ENCODE measurements at regions not wholly inside any gene's neighbourhood (a gene's known extent, or its start where the extent isn't known, plus 50 kb on each side); places are given as distances from the start of the nearest gene placed in this dataset.
A peak's percentile ranks its signal among the peaks of the same experiment; 100 is the strongest.

GRCh38 chr3:157807280-157807679 is 298.9 kb downstream of the SHOX2 start:
- DNase-seq, result no peak

GRCh38 chr3:157805538-157805937 is 300.7 kb downstream of the SHOX2 start:
- DNase-seq, result no peak

- DNase-seq, result peak; percentile 19
These were observed 291.6 kb upstream of the VEPH1 start for GRCh38 chr3:157794771-157795170.

- DNase-seq, result peak; percentile 90
These were observed 290.5 kb upstream of the VEPH1 start for GRCh38 chr3:157793745-157794144.

- no peak for DNase-seq
These were observed 285.9 kb upstream of the VEPH1 start for GRCh38 chr3:157789162-157789561.

- peak; percentile 11 for DNase-seq
These were observed 283.4 kb upstream of the VEPH1 start for GRCh38 chr3:157786618-157787017.

- DNase-seq, result peak; percentile 82
These were observed 283.0 kb upstream of the VEPH1 start for GRCh38 chr3:157786211-157786610.

GRCh38 chr3:157785102-157785826 is 282.0 kb upstream of the VEPH1 start:
- peak; percentile 15 for DNase-seq

GRCh38 chr3:157782236-157782635 is 279.0 kb upstream of the VEPH1 start:
- DNase-seq, result no peak

- no peak for DNase-seq
These were observed 273.6 kb upstream of the VEPH1 start for GRCh38 chr3:157776861-157777260.

- DNase-seq, result no peak
These were observed 272.2 kb upstream of the VEPH1 start for GRCh38 chr3:157775446-157775845.

GRCh38 chr3:157769378-157769777 is 266.2 kb upstream of the VEPH1 start:
- no peak for DNase-seq

GRCh38 chr3:157767607-157768006 is 264.4 kb upstream of the VEPH1 start:
- DNase-seq, result no peak

GRCh38 chr3:157763644-157764043 is 260.4 kb upstream of the VEPH1 start:
- no peak for DNase-seq

- DNase-seq, result no peak
These were observed 256.1 kb upstream of the VEPH1 start for GRCh38 chr3:157759311-157759710.

- no peak for DNase-seq
These were observed 252.0 kb upstream of the VEPH1 start for GRCh38 chr3:157755233-157755632.

- DNase-seq, result peak; percentile 31
These were observed 251.2 kb upstream of the VEPH1 start for GRCh38 chr3:157754451-157754850.

- DNase-seq, result no peak
These were observed 250.5 kb upstream of the VEPH1 start for GRCh38 chr3:157753787-157754136.

GRCh38 chr3:157752956-157753786 is 250.0 kb upstream of the VEPH1 start:
- no peak for DNase-seq

- DNase-seq, result no peak
These were observed 249.3 kb upstream of the VEPH1 start for GRCh38 chr3:157752554-157752953.

- no peak for DNase-seq
These were observed 248.2 kb upstream of the VEPH1 start for GRCh38 chr3:157751386-157751785.

- DNase-seq, result no peak
These were observed 243.2 kb upstream of the VEPH1 start for GRCh38 chr3:157746391-157746790.

- DNase-seq, result no peak
These were observed 238.4 kb upstream of the VEPH1 start for GRCh38 chr3:157741607-157742006.

- no peak for DNase-seq
These were observed 235.2 kb upstream of the VEPH1 start for GRCh38 chr3:157738441-157738840.
